OCI-LY3 (cell line): ENCODE measurements at regions not wholly inside any gene's neighbourhood (a gene's known extent, or its start where the extent isn't known, plus 50 kb on each side); places are given as distances from the start of the nearest gene placed in this dataset.

ENCODE experiments used
- CTCF ChIP-seq: fragments of 200-600, 300-600 bp; sonication (generic); IDR thresholded peaks from 2 replicates; pipeline ENCODE4 v1.5.1; 2014; ENCODE audit warnings: antibody characterized with exemption, low read length, low read depth
- EZH2phosphoT487 ChIP-seq: fragments of 200-600 bp; shearing (Covaris generic); IDR thresholded peaks from 2 replicates; pipeline ENCODE4 v1.6.1; 2018; ENCODE audit warnings: antibody characterized with exemption, mixed run types, low read depth

GRCh38 chr13:109372666-109373065 is 413.7 kb downstream of the IRS2 start:
- no peak for TF ChIP-seq CTCF
- TF ChIP-seq EZH2phosphoT487, result no peak
